C4-2B (cell line): ENCODE measurements at regions not wholly inside any gene's neighbourhood (a gene's known extent, or its start where the extent isn't known, plus 50 kb on each side); places are given as distances from the start of the nearest gene placed in this dataset.

Source experiments
- ZFX ChIP-seq: fragments of 450-650 bp; IDR thresholded peaks from 2 replicates; pipeline ENCODE4 v1.6.1; 2017
- TF ChIP-seq, protein P1 (sequence below): fragments of 450-650 bp; conservative IDR thresholded peaks from 2 replicates; pipeline ENCODE4 v1.5.1; 2017; ENCODE audit warnings: mild to moderate bottlenecking

DNA sequence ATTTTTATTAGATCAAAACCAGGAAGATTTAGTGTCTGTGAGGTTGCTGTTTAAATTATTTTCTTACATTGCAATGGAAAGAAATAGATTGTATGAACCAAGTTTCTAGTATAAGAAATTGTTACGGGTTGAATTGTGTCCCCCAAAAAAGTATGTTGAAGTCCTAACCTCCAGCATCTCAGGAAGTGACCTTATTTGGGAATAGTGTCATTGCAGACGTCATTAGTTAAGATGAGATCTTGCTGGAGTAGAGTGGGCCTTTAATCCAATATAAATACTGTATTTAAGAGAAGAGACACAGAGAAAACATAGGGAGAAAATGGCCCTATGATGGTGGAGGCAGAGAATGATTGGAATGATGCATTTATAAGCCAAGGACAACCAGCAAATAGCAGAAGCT, 188.7 kb upstream of the SAMSN1 start:
- TF ChIP-seq, protein P1, sequence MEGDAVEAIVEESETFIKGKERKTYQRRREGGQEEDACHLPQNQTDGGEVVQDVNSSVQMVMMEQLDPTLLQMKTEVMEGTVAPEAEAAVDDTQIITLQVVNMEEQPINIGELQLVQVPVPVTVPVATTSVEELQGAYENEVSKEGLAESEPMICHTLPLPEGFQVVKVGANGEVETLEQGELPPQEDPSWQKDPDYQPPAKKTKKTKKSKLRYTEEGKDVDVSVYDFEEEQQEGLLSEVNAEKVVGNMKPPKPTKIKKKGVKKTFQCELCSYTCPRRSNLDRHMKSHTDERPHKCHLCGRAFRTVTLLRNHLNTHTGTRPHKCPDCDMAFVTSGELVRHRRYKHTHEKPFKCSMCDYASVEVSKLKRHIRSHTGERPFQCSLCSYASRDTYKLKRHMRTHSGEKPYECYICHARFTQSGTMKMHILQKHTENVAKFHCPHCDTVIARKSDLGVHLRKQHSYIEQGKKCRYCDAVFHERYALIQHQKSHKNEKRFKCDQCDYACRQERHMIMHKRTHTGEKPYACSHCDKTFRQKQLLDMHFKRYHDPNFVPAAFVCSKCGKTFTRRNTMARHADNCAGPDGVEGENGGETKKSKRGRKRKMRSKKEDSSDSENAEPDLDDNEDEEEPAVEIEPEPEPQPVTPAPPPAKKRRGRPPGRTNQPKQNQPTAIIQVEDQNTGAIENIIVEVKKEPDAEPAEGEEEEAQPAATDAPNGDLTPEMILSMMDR: no peak
- no peak for TF ChIP-seq ZFX
